Fibroblast of the aortic adventitia (primary cell): ENCODE measurements at regions not wholly inside any gene's neighbourhood (a gene's known extent, or its start where the extent isn't known, plus 50 kb on each side); places are given as distances from the start of the nearest gene placed in this dataset.

Experiments
- DNase-seq: peaks from one replicate; pipeline ENCODE4 v3.0.0-alpha.2; 2010; ENCODE audit warnings: low read depth
- H3K4me3 ChIP-seq: 2 replicates; pipeline ENCODE4 v1.5.1; 2011; ENCODE audit warnings: low read depth, mild to moderate bottlenecking, control low read depth, low read length, moderate library complexity
- CTCF ChIP-seq: IDR thresholded peaks from 2 replicates; pipeline ENCODE4 v1.5.1; 2011; ENCODE audit warnings: mild to moderate bottlenecking, low read length, control low read depth, inconsistent platforms; ENCODE audit not compliant: insufficient read depth

- no peak overlapping the region for H3K4me3 ChIP-seq
- no peak for TF ChIP-seq CTCF
- DNase-seq, result no peak
These were observed 77.2 kb upstream of the EGLN3 start for GRCh38 chr14:34027990-34028495.

- DNase-seq, result no peak
- TF ChIP-seq CTCF, result no peak
- no peak overlapping the region for H3K4me3 ChIP-seq
These were observed 76.5 kb upstream of the EGLN3 start for GRCh38 chr14:34027130-34027989.

GRCh38 chr14:34025325-34026017 lies 74.6 kb upstream of the EGLN3 start:
- no peak overlapping the region for H3K4me3 ChIP-seq
- DNase-seq, result no peak
- TF ChIP-seq CTCF, result no peak

- no peak for TF ChIP-seq CTCF
- no peak for DNase-seq
- no peak overlapping the region for H3K4me3 ChIP-seq
These were observed 73.9 kb upstream of the EGLN3 start for GRCh38 chr14:34024768-34025144.

- DNase-seq, result no peak
- TF ChIP-seq CTCF, result no peak
- H3K4me3 ChIP-seq, result no peak overlapping the region
These were observed 73.2 kb upstream of the EGLN3 start for GRCh38 chr14:34023824-34024767.

- DNase-seq, result no peak
- H3K4me3 ChIP-seq, result no peak overlapping the region
- no peak for TF ChIP-seq CTCF
These were observed 70.2 kb upstream of the EGLN3 start for GRCh38 chr14:34021096-34021495.
